Mesothelial cell of epicardium (in vitro differentiated cells): ENCODE measurements at regions not wholly inside any gene's neighbourhood (a gene's known extent, or its start where the extent isn't known, plus 50 kb on each side); places are given as distances from the start of the nearest gene placed in this dataset.
A peak's percentile ranks its signal among the peaks of the same experiment; 100 is the strongest.
"Not testable (repeated sequence)": the region's sequence is repeated elsewhere in the genome, so short reads cannot be mapped to it uniquely, and the experiment has no call there.

Source experiments
- DNase-seq, 2 experiments: peaks; one replicate each; pipeline ENCODE4 v3.0.0; 2021; ENCODE audit warnings: low spot score in 2 of 2; ENCODE audit not compliant: unreplicated experiment in 2 of 2
- H3K27ac Mint-ChIP-seq: 2 replicates; pipeline ENCODE4 v1.8.0; 2021; ENCODE audit warnings: mixed read lengths
- H3K27me3 Mint-ChIP-seq: 2 replicates; pipeline ENCODE4 v1.8.0; 2021; ENCODE audit warnings: low read depth, mixed read lengths
- H3K36me3 Mint-ChIP-seq: 2 replicates; pipeline ENCODE4 v1.8.0; 2021; ENCODE audit warnings: mixed read lengths
- H3K4me1 Mint-ChIP-seq: 2 replicates; pipeline ENCODE4 v1.8.0; 2021; ENCODE audit warnings: mixed read lengths
- H3K4me3 Mint-ChIP-seq: 2 replicates; pipeline ENCODE4 v1.8.0; 2021; ENCODE audit warnings: mild to moderate bottlenecking, moderate library complexity, mixed read lengths
- H3K9me3 Mint-ChIP-seq: 2 replicates; pipeline ENCODE4 v1.8.0; 2021; ENCODE audit warnings: mixed read lengths
- CTCF ChIP-seq: fragments of 200-600 bp; sonication (generic); IDR thresholded peaks from one replicate; pipeline ENCODE4 v1.5.0; 2021; ENCODE audit warnings: antibody characterized with exemption; ENCODE audit not compliant: unreplicated experiment

GRCh38 chr11:67940440-67940839 is 63.5 kb downstream of the UNC93B1 start:
- not testable (repeated sequence) for H3K9me3 Mint-ChIP-seq, H3K4me3 Mint-ChIP-seq, H3K36me3 Mint-ChIP-seq, DNase-seq, H3K27ac Mint-ChIP-seq, H3K4me1 Mint-ChIP-seq
- peaks cover 19% of the 10 kb centered on the region for H3K27me3 Mint-ChIP-seq

DNA sequence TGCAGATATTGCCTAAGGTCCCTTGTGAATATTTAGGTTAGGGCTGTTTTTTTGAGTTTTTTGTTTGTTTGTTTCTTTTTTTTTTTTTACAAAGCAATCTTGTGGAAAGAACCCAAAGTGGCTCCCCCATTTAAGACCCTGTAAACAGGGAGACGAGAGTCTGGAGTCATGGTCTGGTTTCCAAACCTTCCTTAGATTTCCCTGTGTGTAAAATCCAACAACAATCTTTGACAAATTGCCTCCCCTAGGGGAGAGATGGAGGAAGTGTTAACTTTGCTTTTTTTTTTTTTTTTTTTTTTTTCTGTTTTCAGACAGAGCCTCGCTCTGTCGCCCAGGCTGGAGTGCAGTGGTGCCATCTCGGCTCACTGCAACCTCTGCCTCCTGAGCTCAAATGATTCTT is 64.9 kb downstream of the UNC93B1 start:
- not testable (repeated sequence) for H3K4me1 Mint-ChIP-seq, H3K27ac Mint-ChIP-seq, DNase-seq, H3K4me3 Mint-ChIP-seq, H3K9me3 Mint-ChIP-seq, H3K36me3 Mint-ChIP-seq
- H3K27me3 Mint-ChIP-seq: peaks cover 19% of the 10 kb centered on the region
- peak; percentile 41 for TF ChIP-seq CTCF

DNA sequence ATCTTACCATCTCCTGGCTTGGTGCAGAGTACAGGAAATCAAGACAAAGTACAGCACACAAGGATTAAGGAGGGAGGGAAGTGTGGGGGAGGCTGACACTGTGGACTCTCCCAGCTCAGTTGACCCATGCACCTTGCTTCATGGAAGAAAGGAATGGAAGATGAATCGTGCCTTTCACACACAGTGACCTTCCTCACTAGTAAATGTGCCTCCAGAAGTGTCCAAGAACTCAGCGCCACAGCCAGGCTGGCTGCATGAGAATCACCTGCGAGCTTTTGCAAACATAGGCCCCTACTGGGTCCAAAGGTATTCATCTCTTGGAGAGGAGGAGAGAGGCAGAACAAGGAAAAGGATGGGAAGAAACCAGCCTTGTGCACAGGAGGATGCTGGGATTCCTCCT is 65.5 kb downstream of the UNC93B1 start:
- DNase-seq, H3K4me3 Mint-ChIP-seq, H3K9me3 Mint-ChIP-seq, H3K36me3 Mint-ChIP-seq, H3K4me1 Mint-ChIP-seq, H3K27ac Mint-ChIP-seq: not testable (repeated sequence)
- peaks cover 22% of the 10 kb centered on the region for H3K27me3 Mint-ChIP-seq

DNA sequence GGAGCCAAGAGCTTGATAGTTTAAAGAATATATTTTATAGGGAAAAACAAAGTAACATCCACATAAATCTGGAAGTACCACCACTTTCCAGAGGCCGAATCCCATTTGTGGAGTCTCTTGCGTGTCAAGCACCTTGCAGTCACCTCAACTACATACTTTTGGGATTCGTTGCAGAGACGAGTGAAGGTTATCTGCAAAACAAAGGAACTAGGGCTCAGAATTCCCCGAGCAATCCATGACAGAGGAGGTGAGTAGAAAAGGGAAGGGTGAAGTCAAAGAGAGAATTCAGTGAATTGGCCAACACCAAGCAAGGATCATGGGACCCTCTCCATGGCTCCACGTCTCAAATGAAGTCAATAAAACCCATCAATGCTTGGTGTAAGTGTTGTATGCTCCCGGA is 80.3 kb downstream of the UNC93B1 start:
- DNase-seq, H3K4me1 Mint-ChIP-seq, H3K4me3 Mint-ChIP-seq, H3K36me3 Mint-ChIP-seq, H3K27ac Mint-ChIP-seq, H3K9me3 Mint-ChIP-seq: not testable (repeated sequence)
- H3K27me3 Mint-ChIP-seq: peaks cover 38% of the 10 kb centered on the region

- H3K9me3 Mint-ChIP-seq, H3K4me1 Mint-ChIP-seq, DNase-seq, H3K27ac Mint-ChIP-seq, H3K36me3 Mint-ChIP-seq, H3K4me3 Mint-ChIP-seq: not testable (repeated sequence)
- H3K27me3 Mint-ChIP-seq: peaks cover 27% of the 10 kb centered on the region
Observed at GRCh38 chr11:67920546-67920945, 83.4 kb downstream of the UNC93B1 start.

DNA sequence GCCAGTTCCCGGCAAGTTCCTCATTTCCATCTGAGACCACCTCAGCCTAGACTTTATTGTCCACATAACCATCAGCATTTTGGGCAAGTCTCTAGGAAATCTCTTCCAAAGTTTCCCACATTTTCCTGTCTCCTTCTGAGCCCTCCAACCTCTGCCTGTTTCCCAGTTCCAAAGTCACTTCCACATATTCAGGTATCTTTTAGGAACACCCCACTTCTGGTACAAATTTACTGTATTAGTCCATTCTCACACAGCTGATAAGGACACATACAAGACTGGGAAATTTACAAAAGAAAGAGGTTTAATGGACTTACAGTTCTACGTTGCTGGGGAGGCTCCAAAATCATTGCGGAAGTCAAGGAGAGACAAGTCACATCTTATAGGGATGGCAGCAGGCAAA is 91.7 kb downstream of the UNC93B1 start:
- not testable (repeated sequence) for H3K4me1 Mint-ChIP-seq, H3K27ac Mint-ChIP-seq, H3K36me3 Mint-ChIP-seq, H3K4me3 Mint-ChIP-seq, DNase-seq
- peaks cover 30% of the 10 kb centered on the region for H3K9me3 Mint-ChIP-seq
- H3K27me3 Mint-ChIP-seq: peaks cover 13% of the 10 kb centered on the region

DNA sequence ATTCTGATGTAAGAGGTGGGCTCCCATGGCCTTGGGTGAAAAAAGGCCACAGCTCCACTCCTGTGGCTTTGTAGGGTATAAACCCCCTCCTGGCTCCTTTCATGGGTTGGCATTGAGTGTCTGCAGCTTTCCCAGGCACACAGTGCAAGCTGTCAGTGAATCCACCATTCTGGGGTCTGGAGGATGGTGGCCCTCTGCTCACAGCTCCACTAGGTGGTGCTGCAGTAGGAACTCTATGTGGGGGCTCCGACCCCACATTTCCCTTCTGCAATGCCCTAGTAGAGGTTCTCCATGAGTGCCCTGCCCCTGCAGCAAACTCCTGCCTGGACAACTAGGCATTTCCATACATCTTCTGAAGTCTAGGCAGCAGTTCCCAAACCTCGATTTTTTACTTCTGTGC is 92.7 kb downstream of the UNC93B1 start:
- not testable (repeated sequence) for H3K4me1 Mint-ChIP-seq, H3K36me3 Mint-ChIP-seq, H3K4me3 Mint-ChIP-seq, DNase-seq, H3K27ac Mint-ChIP-seq
- Mint-ChIP-seq H3K9me3 (peaks cover 30% of the 10 kb centered on the region), H3K27me3 (peaks cover 13% of the 10 kb centered on the region)

DNA sequence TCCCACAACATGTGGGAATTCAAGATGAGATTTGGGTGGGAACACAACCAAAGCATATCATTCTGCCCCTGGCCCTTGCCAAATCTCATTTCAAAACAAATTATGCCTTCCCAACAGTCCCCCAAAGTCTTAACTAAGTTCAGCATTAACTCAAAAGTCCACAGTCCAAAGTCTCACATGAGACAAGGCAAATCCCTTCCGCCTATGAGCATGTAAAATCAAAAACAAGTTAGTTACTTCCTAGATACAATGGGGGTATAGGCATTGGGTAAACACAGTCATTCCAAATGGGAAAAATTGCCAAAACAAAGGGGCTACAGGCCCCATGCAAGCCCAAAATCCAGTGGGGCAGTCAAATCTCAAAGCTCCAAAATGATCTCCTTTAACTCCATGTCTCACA is 93.1 kb downstream of the UNC93B1 start:
- not testable (repeated sequence) for H3K4me1 Mint-ChIP-seq, H3K27ac Mint-ChIP-seq, H3K4me3 Mint-ChIP-seq, DNase-seq, H3K36me3 Mint-ChIP-seq
- Mint-ChIP-seq H3K27me3 (peaks cover 13% of the 10 kb centered on the region), H3K9me3 (peaks cover 30% of the 10 kb centered on the region)

DNA sequence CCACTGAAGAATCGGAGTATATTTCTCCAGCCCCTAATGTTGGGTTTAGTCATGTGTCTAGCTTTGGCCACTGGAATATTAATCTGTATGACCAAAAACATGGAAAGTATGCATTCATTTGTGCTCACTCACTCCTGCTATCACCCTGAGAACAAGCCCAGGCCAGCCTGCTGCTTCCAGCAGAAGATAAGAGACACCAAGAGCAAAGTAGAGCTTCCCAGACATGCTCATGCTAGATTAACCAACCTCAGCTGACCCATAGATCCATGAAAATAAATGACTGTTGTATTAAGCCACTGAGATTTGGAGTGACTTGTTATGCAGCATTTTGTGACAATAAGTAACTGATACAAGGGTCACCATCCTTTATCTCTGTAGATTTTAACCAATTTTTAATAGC is 96.9 kb downstream of the UNC93B1 start:
- H3K36me3 Mint-ChIP-seq, H3K4me3 Mint-ChIP-seq: not testable (repeated sequence)

DNA sequence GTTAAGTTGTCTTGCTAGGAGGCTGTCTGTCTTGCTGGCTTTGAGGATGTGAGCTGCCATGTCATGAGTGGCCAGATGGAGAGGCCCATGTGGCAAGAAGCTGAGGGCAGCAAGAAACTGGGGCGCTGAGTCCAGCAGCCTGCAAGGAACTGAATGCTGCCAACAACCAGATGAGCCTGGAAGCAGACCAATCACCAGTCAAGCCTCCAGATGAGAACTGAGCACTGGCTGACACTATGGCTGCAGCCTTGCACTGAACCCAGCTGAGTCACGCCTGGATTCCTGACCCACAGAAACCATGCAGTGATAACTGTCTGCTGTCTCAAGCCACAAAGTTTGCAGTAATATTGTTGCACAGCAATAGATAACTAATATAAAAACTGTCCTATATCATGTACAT is 104.4 kb downstream of the UNC93B1 start:
- not testable (repeated sequence) for H3K4me1 Mint-ChIP-seq, H3K4me3 Mint-ChIP-seq, H3K27ac Mint-ChIP-seq, DNase-seq, H3K36me3 Mint-ChIP-seq, H3K9me3 Mint-ChIP-seq, H3K27me3 Mint-ChIP-seq

More for the DNA sequence above, 96.9 kb downstream of the UNC93B1 start:
- H3K4me1 Mint-ChIP-seq, H3K27ac Mint-ChIP-seq, H3K27me3 Mint-ChIP-seq, DNase-seq: not testable (repeated sequence)
- peaks cover 10% of the 10 kb centered on the region for H3K9me3 Mint-ChIP-seq

GRCh38 chr11:67893487-67893886 is 110.4 kb downstream of the UNC93B1 start:
- H3K27me3 Mint-ChIP-seq, H3K4me3 Mint-ChIP-seq, H3K36me3 Mint-ChIP-seq, H3K27ac Mint-ChIP-seq, DNase-seq: not testable (repeated sequence)
- H3K9me3 Mint-ChIP-seq: peaks cover 19% of the 10 kb centered on the region
- peaks cover 11% of the 10 kb centered on the region for H3K4me1 Mint-ChIP-seq

DNA sequence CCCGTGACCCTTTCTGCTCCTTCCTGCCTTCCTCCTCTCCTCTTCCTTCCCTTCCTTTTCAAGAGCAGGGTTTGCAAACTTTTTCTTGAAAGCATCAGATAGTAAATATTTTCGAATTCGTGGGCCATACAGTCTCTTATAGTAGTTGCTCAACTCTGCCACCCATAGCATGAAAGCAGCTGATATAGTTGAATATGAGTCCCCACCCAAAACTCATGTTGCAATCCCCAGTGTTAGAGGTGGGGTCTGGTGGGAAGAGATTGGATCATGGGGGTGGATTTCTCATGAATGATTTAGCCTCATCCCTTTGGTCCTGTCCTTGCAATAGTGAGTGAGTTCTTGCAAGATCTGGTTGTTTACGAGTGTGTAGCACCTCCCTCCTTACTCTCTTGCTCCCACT is 114.3 kb downstream of the UNC93B1 start:
- not testable (repeated sequence) for H3K27me3 Mint-ChIP-seq, H3K36me3 Mint-ChIP-seq, H3K4me3 Mint-ChIP-seq, H3K27ac Mint-ChIP-seq, DNase-seq
- Mint-ChIP-seq H3K4me1 (peaks cover 46% of the 10 kb centered on the region), H3K9me3 (peaks cover 16% of the 10 kb centered on the region)

- not testable (repeated sequence) for H3K27me3 Mint-ChIP-seq, H3K4me3 Mint-ChIP-seq
Observed at GRCh38 chr11:67888056-67888455, 115.8 kb downstream of the UNC93B1 start.

DNA sequence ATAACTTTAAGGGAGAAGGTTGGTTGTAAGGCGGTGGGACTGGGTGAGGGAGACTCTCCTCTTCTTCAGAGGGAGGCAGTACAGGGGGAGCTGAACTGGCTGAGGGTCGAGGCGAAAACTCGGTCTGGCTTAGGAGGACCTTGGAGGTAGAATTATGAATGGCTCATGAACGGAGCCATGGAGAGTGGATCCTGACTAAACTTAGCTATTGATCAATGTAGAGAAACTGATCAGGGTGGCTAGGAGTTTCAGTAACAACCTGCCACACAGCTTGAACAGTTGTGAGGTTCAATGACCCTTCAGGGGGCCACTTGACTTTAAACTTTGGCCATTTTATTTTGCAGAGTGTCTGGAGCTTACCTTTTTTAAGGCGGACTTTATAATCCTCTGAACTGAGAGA is 117.2 kb downstream of the UNC93B1 start:
- H3K4me3 Mint-ChIP-seq, H3K36me3 Mint-ChIP-seq, DNase-seq, H3K27me3 Mint-ChIP-seq, H3K9me3 Mint-ChIP-seq: not testable (repeated sequence)
- Mint-ChIP-seq H3K27ac (peak overlapping the region; percentile 81), H3K4me1 (peaks cover 67% of the 10 kb centered on the region)

More at GRCh38 chr11:67888056-67888455, 115.8 kb downstream of the UNC93B1 start:
- H3K27ac Mint-ChIP-seq, H3K36me3 Mint-ChIP-seq, DNase-seq: not testable (repeated sequence)
- Mint-ChIP-seq H3K4me1 (peaks cover 60% of the 10 kb centered on the region), H3K9me3 (peaks cover 10% of the 10 kb centered on the region)
